Stimulated activated naive CD8-positive, alpha-beta T cell treated with anti-CD3 and anti-CD28 coated beads, Interleukin-15, amount 100 ng/mL, for 72 hours (primary cell): ENCODE measurements at regions not wholly inside any gene's neighbourhood (a gene's known extent, or its start where the extent isn't known, plus 50 kb on each side); places are given as distances from the start of the nearest gene placed in this dataset.

Experiments
- ATAC-seq: fragments of 150-1000 bp; cut with Tn5 transposase; 2 replicates; pipeline ENCODE4 v1.10.0; 2021; ENCODE audit warnings: mild to moderate bottlenecking, moderate library complexity
- DNase-seq, 2 donors: peaks; one replicate each; pipeline ENCODE4 v3.0.0; 2021 to 2022
- H3K27ac Mint-ChIP-seq, 2 donors: one replicate each; pipeline ENCODE4 v1.8.0; 2022; ENCODE audit warnings: mild to moderate bottlenecking in 2 of 2, mixed read lengths in 2 of 2, moderate library complexity in 2 of 2
- H3K27me3 Mint-ChIP-seq: one replicate; pipeline ENCODE4 v1.8.0; 2022; ENCODE audit warnings: mixed read lengths
- H3K4me1 Mint-ChIP-seq: one replicate; pipeline ENCODE4 v1.8.0; 2022; ENCODE audit warnings: mild to moderate bottlenecking, mixed read lengths
- H3K4me3 Mint-ChIP-seq, 2 donors: one replicate each; pipeline ENCODE4 v1.8.0; 2022; ENCODE audit warnings: mild to moderate bottlenecking in 2 of 2, mixed read lengths in 2 of 2, moderate library complexity in 1 of 2
- H3K9me3 Mint-ChIP-seq, 2 donors: one replicate each; pipeline ENCODE4 v1.8.0; 2022; ENCODE audit warnings: mixed read lengths in 2 of 2

- no peaks in the 10 kb centered on the region for H3K9me3 Mint-ChIP-seq
- ATAC-seq (no peak), DNase-seq (no peak)
- no peak overlapping the region for H3K4me3 Mint-ChIP-seq
- peak overlapping the region in 1 of 2 donors; percentile 13 for H3K27ac Mint-ChIP-seq
- H3K27me3 Mint-ChIP-seq = peaks cover 18% of the 10 kb centered on the region
- H3K4me1 Mint-ChIP-seq = no peaks in the 10 kb centered on the region
Observed at GRCh38 chr7:47196737-47197136, 385.2 kb downstream of the TNS3 start.

DNA sequence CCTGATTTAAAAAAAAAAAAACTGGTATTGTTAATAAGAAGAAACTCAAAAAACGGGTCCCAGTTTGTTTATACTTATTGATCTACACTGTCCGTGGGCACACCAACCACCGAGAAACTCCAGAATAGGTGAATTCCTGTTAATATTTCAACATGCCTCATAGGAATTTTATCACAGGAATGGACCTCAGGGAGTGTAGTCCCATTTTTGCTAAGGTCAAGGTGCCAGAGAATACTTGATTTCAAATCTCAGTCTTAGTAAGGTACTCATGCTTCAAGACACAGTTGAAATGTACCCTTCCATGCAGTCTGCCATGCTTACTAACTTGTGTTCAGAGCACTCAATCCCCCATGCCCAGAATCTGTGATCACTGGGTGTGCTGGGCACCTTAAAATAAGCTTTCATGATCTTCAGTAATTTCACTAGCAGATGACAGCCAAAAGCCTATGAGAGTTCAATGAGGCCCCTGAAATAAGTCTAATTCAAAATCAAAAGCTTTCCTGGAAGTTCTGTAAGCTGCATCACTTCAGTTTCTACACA lies 385.7 kb downstream of the TNS3 start:
- Mint-ChIP-seq H3K27ac (no peak overlapping the region), H3K9me3 (no peaks in the 10 kb centered on the region), H3K4me1 (no peaks in the 10 kb centered on the region), H3K4me3 (no peak overlapping the region), H3K27me3 (peaks cover 14% of the 10 kb centered on the region)
- ATAC-seq = no peak
- DNase-seq = no peak

GRCh38 chr7:47195641-47196040 lies 386.3 kb downstream of the TNS3 start:
- ATAC-seq = no peak
- Mint-ChIP-seq H3K27me3 (peaks cover 11% of the 10 kb centered on the region), H3K4me1 (no peaks in the 10 kb centered on the region)

DNA sequence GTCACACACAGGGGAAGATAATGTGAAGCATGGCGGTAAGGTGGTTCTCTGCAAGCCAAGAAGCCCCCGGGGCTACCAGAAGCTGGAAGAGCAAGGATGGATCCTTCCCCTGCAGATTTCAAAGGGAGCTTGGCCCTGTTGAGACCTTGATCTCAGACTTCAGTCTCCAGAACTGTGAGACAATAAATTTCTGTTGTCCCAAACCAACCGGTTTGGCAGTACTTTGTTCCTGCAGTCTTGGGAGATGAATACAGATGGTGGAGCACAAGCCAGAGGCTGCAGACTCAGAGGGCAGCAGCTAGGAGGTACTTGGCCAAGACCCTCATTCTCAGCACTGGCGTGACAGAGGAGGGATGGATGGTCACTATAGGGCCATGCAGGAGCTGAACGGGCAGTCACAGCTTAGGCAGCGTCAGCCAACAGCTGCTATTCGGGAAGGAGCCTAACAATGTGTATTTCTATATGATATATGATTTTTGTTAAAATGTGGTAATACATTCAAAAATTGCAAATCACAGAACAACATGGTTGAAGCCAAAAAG lies 387.3 kb downstream of the TNS3 start:
- no peak for ATAC-seq
- no peak overlapping the region for H3K4me3 Mint-ChIP-seq
- no peaks in the 10 kb centered on the region for H3K9me3 Mint-ChIP-seq
- H3K4me1 Mint-ChIP-seq = no peaks in the 10 kb centered on the region
- DNase-seq = no peak
- H3K27ac Mint-ChIP-seq = no peak overlapping the region
- peaks cover 17% of the 10 kb centered on the region for H3K27me3 Mint-ChIP-seq

More at GRCh38 chr7:47195641-47196040, 386.3 kb downstream of the TNS3 start:
- no peaks in the 10 kb centered on the region for H3K9me3 Mint-ChIP-seq
- DNase-seq = no peak
- H3K27ac Mint-ChIP-seq = no peak overlapping the region
- H3K4me3 Mint-ChIP-seq = no peak overlapping the region

- Mint-ChIP-seq H3K9me3 (no peaks in the 10 kb centered on the region), H3K27ac (peak overlapping the region in 1 of 2 donors; percentile 66), H3K27me3 (peaks cover 17% of the 10 kb centered on the region), H3K4me3 (no peak overlapping the region), H3K4me1 (no peaks in the 10 kb centered on the region)
- ATAC-seq (no peak), DNase-seq (no peak)
Observed at GRCh38 chr7:47192978-47193377, 388.9 kb downstream of the TNS3 start.

DNA sequence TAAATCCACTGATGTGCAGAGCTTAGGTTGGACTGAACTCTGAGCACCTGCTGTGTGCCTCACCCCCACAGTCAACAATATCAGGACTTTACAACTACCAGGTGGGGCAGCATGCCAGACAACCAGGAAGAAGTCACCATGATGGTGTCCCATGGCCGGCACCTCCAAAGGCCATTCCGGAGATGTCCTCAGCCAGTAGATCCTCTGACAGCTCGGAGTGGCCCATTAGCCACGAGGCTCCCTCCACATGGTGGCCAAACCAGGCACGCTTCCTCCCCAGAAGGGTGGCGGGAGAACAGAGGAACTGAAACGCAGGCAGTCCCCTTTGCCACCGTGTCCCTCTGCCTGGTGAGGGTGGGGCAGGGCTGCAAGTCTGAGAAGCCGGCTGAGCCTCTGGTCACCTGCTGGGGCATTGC lies 390.0 kb downstream of the TNS3 start:
- Mint-ChIP-seq H3K27me3 (peaks cover 20% of the 10 kb centered on the region), H3K4me3 (no peak overlapping the region), H3K9me3 (no peaks in the 10 kb centered on the region), H3K4me1 (no peaks in the 10 kb centered on the region), H3K27ac (no peak overlapping the region)
- ATAC-seq = no peak
- DNase-seq = no peak

DNA sequence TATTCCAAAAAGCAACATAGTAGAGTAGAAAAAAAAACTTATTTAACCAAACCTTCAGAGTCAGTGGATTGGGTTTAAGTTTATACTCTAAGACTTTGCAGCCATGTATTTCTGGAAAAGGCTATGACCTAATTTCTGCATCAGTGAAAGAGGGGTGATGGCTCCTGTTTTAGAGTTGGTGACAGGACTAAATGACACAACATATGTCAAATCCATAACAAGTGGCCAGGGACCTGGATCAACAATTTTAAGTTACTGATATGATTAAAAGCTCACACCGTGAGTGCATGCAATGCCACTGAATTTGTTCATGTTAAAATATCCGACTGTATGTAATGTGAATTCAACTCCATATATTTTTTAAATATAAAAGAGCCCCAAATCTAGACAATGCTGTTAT lies 390.6 kb downstream of the TNS3 start:
- no peaks in the 10 kb centered on the region for H3K4me1 Mint-ChIP-seq
- H3K9me3 Mint-ChIP-seq = no peaks in the 10 kb centered on the region
- no peak overlapping the region for H3K27ac Mint-ChIP-seq
- no peak for ATAC-seq
- H3K27me3 Mint-ChIP-seq = peaks cover 26% of the 10 kb centered on the region
- no peak overlapping the region for H3K4me3 Mint-ChIP-seq
- no peak for DNase-seq

DNA sequence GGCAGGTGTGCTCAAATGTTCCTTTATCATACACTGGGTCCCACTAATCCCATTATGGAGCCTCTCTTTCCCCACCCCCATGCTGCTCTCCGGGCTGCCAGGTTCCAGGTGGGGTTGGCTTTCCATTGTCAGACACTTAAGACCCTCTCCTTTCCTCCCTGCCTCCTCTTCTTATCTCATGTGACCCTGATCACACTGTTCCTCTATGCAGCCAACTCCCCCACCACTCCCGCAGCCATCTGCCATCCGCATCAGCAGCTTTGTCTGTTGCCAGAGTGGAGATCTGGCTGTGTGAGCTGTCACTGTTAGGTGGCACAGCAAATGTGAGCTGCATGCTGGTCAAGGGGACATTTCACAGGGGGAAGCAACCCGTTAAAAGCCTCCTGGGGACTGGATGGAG lies 391.4 kb downstream of the TNS3 start:
- DNase-seq (no peak), ATAC-seq (no peak)
- peaks cover 29% of the 10 kb centered on the region for H3K27me3 Mint-ChIP-seq
- no peak overlapping the region for H3K27ac Mint-ChIP-seq
- H3K4me1 Mint-ChIP-seq = no peaks in the 10 kb centered on the region
- H3K4me3 Mint-ChIP-seq = no peak overlapping the region
- H3K9me3 Mint-ChIP-seq = no peaks in the 10 kb centered on the region

DNA sequence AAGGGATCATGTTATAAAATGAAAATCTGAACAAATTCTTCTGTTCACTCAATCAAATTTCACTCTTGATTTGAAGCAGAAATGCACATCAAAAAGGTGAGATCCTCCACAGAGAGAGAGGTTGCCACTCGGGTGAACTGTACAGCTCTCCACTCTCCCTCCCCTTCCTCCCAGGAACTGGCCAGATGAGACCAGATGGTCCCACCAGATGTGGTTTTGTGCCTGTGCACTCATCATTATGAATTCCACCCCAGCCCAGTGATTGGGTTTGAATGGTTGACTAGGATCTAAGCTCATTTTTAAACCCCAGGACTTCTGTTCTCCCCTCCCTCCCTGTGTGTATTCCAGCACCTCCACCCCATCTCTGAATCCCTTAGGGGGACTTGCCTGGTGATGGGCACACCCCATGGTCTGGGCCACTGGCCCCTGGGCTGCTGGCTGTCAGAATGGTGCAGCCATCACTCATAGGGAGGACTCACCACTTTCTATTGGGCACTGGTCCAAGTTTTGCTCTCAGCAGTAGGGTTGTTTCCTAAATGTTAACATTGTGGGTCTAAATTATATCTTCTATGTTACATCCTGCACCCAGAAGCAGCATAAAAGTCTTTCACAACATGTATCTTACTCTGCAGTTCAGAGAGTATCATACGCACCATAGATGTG lies 393.1 kb downstream of the TNS3 start:
- ATAC-seq = no peak
- Mint-ChIP-seq H3K4me1 (no peaks in the 10 kb centered on the region), H3K9me3 (no peaks in the 10 kb centered on the region), H3K4me3 (no peak overlapping the region), H3K27ac (no peak overlapping the region), H3K27me3 (peaks cover 29% of the 10 kb centered on the region)
- no peak for DNase-seq

DNA sequence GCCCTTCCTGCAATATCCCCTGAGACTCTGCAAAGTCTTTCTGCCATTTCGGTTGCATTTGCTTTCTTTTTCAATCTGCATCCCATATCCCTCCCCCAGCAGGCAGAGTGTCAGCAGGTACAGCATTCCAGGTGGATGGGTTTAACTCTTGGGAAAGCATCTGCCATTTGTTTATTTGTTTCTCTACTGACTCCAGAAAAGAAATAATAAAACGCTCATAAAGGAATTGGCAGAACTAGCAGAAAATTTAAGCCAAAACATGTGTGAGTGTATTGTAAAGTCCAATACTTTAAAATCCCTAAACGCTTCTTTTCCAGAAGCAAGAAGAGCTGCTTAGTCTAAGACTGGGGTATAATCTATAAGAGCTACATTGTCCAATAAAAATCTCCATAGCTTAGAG lies 393.8 kb downstream of the TNS3 start:
- H3K4me1 Mint-ChIP-seq = no peaks in the 10 kb centered on the region
- ATAC-seq (no peak), DNase-seq (no peak)
- no peak overlapping the region for H3K27ac Mint-ChIP-seq
- H3K4me3 Mint-ChIP-seq = no peak overlapping the region
- no peaks in the 10 kb centered on the region for H3K9me3 Mint-ChIP-seq
- H3K27me3 Mint-ChIP-seq = peaks cover 29% of the 10 kb centered on the region

DNA sequence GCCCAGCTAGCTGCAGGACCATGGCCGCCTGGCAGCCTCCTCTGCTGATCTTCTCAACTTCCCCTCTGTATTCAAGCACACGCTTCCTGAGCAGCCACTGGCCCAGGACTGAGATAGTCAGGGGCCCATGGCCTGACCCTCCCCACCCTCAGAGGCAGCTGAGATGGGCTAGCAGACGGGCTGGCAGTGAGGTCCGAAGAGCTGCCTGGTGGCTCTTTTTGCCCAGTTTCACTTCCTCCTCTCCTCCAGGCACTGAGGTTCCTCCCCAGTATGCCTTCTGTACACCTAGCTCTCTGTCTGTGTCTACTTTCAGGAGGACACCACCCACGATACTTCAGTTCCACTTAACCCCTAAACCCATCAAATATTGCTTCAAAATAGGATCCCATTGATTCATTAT lies 395.6 kb downstream of the TNS3 start:
- Mint-ChIP-seq H3K4me1 (no peaks in the 10 kb centered on the region), H3K27ac (peak overlapping the region in 1 of 2 donors; percentile 2), H3K4me3 (no peak overlapping the region), H3K9me3 (no peaks in the 10 kb centered on the region), H3K27me3 (peaks cover 23% of the 10 kb centered on the region)
- no peak for ATAC-seq
- no peak for DNase-seq

- Mint-ChIP-seq H3K9me3 (no peaks in the 10 kb centered on the region), H3K27me3 (peaks cover 23% of the 10 kb centered on the region), H3K27ac (no peak overlapping the region), H3K4me1 (no peaks in the 10 kb centered on the region), H3K4me3 (no peak overlapping the region)
- DNase-seq (no peak), ATAC-seq (no peak)
Observed at GRCh38 chr7:47185839-47186238, 396.1 kb downstream of the TNS3 start.

- DNase-seq = no peak
- Mint-ChIP-seq H3K9me3 (no peaks in the 10 kb centered on the region), H3K4me1 (no peaks in the 10 kb centered on the region), H3K27me3 (peaks cover 16% of the 10 kb centered on the region), H3K27ac (no peak overlapping the region), H3K4me3 (no peak overlapping the region)
- ATAC-seq = no peak
Observed at GRCh38 chr7:47185170-47185569, 396.7 kb downstream of the TNS3 start.

- ATAC-seq (no peak), DNase-seq (no peak)
- Mint-ChIP-seq H3K27me3 (peaks cover 13% of the 10 kb centered on the region), H3K27ac (no peak overlapping the region), H3K4me1 (no peaks in the 10 kb centered on the region), H3K9me3 (no peaks in the 10 kb centered on the region), H3K4me3 (no peak overlapping the region)
Observed at GRCh38 chr7:47183862-47184590, 397.9 kb downstream of the TNS3 start.

DNA sequence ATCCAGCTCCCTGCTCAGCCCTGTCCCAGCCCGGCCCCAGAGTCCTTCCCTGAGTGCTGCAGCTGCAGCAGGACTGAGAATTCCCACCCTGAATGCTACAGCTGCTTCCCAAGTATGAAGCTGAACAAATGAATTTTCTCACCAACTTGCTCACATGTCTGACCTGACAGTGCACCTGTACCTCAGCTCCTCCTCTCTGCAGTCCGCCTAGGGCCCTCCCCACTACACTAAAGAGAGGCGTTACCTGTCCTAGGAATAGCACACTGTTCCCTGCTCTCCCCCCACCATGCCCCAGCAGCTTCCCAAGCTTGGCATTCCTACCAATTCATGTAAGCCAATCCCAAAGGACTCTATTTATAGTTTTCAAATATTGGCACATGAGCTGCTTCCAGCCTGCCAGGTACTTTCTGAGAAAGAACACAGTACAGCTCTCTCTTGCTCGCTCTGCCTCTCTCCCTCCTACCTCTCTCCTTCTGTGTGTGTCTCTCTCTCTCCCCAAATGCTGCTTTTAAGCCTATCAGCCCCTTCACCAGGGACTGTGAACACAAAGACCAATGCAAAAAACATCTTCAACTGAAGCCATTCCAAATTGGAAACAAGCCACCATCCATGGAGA lies 400.1 kb downstream of the TNS3 start:
- Mint-ChIP-seq H3K27me3 (peaks cover 17% of the 10 kb centered on the region), H3K27ac (no peak overlapping the region), H3K4me3 (no peak overlapping the region), H3K4me1 (no peaks in the 10 kb centered on the region), H3K9me3 (peaks cover 0 to 3% of the 10 kb centered on the region in 2 donors)
- DNase-seq (no peak), ATAC-seq (no peak)

GRCh38 chr7:47180516-47180826 lies 401.4 kb downstream of the TNS3 start:
- peaks cover 8% of the 10 kb centered on the region for H3K27me3 Mint-ChIP-seq
- no peak overlapping the region for H3K27ac Mint-ChIP-seq
- H3K9me3 Mint-ChIP-seq = peaks cover 0 to 11% of the 10 kb centered on the region in 2 donors
- DNase-seq (no peak), ATAC-seq (no peak)
- no peak overlapping the region for H3K4me3 Mint-ChIP-seq
- H3K4me1 Mint-ChIP-seq = no peaks in the 10 kb centered on the region
